Loucy (cell line): ENCODE measurements at regions not wholly inside any gene's neighbourhood (a gene's known extent, or its start where the extent isn't known, plus 50 kb on each side); places are given as distances from the start of the nearest gene placed in this dataset.

Experiments used
- H2AFZ ChIP-seq: fragments of 200-600 bp; sonication (generic); 2 replicates; pipeline ENCODE4 v1.6.0; 2016; ENCODE audit warnings: antibody characterized with exemption, mild to moderate bottlenecking, low read length, moderate library complexity
- H3F3A ChIP-seq: fragments of 200-600 bp; 2 replicates; pipeline ENCODE4 v1.6.0; 2016; ENCODE audit warnings: antibody characterized with exemption, low read depth, mild to moderate bottlenecking
- H3K27me3 ChIP-seq: fragments of 200-600 bp; sonication (generic); 2 replicates; pipeline ENCODE4 v1.6.1; 2014; ENCODE audit warnings: low read length, mild to moderate bottlenecking; ENCODE audit not compliant: insufficient read depth, poor library complexity, severe bottlenecking
- H3K36me3 ChIP-seq: fragments of 200-600 bp; sonication (generic); 2 replicates; pipeline ENCODE4 v1.6.1; 2016; ENCODE audit warnings: low read length; ENCODE audit not compliant: insufficient read depth
- H3K4me1 ChIP-seq: fragments of 200-600 bp; sonication (generic); 2 replicates; pipeline ENCODE4 v1.5.1; 2014; ENCODE audit warnings: low read length, mild to moderate bottlenecking; ENCODE audit not compliant: insufficient read depth, poor library complexity, severe bottlenecking
- H3K4me2 ChIP-seq: fragments of 200-600 bp; sonication (generic); 2 replicates; pipeline ENCODE4 v1.6.0; 2014; ENCODE audit warnings: antibody characterized with exemption, low read length, low read depth, mild to moderate bottlenecking; ENCODE audit not compliant: poor library complexity, severe bottlenecking
- H3K4me3 ChIP-seq: fragments of 200-600 bp; sonication (generic); 2 replicates; pipeline ENCODE4 v1.5.1; 2014; ENCODE audit warnings: low read length, mild to moderate bottlenecking, mixed read lengths; ENCODE audit not compliant: poor library complexity, severe bottlenecking
- H3K79me2 ChIP-seq: fragments of 200-600 bp; sonication (generic); 2 replicates; pipeline ENCODE4 v1.6.1; 2014; ENCODE audit warnings: low read length; ENCODE audit not compliant: insufficient read depth
- H3K9ac ChIP-seq: fragments of 200-600 bp; sonication (generic); 2 replicates; pipeline ENCODE4 v1.6.0; 2014; ENCODE audit warnings: mild to moderate bottlenecking, low read depth, low read length, moderate library complexity; ENCODE audit not compliant: poor library complexity, severe bottlenecking
- H3K9me2 ChIP-seq: fragments of 200-600 bp; sonication (generic); replicated peaks from 2 replicates; pipeline ENCODE4 v1.6.1; 2016; ENCODE audit warnings: low read depth, low read length, mixed read lengths
- H3K9me3 ChIP-seq: fragments of 200-600 bp; sonication (generic); 2 replicates; pipeline ENCODE4 v1.6.1; 2014; ENCODE audit warnings: mild to moderate bottlenecking, antibody characterized with exemption, low read length, low read depth; ENCODE audit not compliant: insufficient read depth
- H4K20me1 ChIP-seq: fragments of 200-600 bp; sonication (generic); 2 replicates; pipeline ENCODE4 v1.6.0; 2014; ENCODE audit warnings: antibody characterized with exemption, low read length, mild to moderate bottlenecking; ENCODE audit not compliant: insufficient read depth, poor library complexity, severe bottlenecking
- CTCF ChIP-seq: fragments of 200-600 bp; sonication (generic); conservative IDR thresholded peaks from 2 replicates; pipeline ENCODE4 v1.5.1; 2014; ENCODE audit warnings: mild to moderate bottlenecking, antibody characterized with exemption, low read length
- EZH2phosphoT487 ChIP-seq: fragments of 200-600 bp; IDR thresholded peaks from 2 replicates; pipeline ENCODE4 v1.6.1; 2018; ENCODE audit warnings: antibody characterized with exemption, mild to moderate bottlenecking, moderate library complexity, borderline replicate concordance

- Histone ChIP-seq H3K79me2 (no peaks in the 10 kb centered on the region), H3K9me2 (no peaks in the 10 kb centered on the region), H3K9me3 (no peaks in the 10 kb centered on the region), H3K36me3 (no peaks in the 10 kb centered on the region), H3K9ac (no peak overlapping the region), H2AFZ (no peak overlapping the region), H3K4me2 (no peak overlapping the region), H3F3A (no peaks in the 10 kb centered on the region), H3K4me3 (no peak overlapping the region), H3K27me3 (no peaks in the 10 kb centered on the region), H4K20me1 (no peaks in the 10 kb centered on the region), H3K4me1 (no peaks in the 10 kb centered on the region)
- TF ChIP-seq CTCF = no peak
- TF ChIP-seq EZH2phosphoT487 = no peak
These were observed 321.9 kb downstream of the MIAT start for GRCh38 chr22:26979294-26979693.

DNA sequence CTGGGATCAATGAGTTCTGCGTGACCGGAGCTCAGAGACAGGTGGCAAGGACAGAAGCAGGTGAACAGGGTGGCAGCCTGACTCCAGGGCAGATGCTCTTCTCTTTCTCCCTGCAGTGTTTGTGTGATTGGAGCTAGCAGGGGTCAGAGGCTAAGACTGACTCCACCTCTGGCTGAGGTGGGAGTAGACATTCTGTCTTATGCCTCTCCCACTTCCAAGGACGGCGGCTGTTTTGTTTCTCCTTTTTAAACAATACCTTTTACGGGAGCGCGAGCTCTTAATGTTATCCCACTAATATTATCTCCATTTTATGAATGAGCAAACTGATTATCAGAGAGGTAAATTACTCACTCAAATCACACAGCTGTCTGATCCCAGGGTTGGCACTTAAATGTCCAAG, 323.7 kb downstream of the MIAT start:
- Histone ChIP-seq H3K79me2 (no peaks in the 10 kb centered on the region), H3K4me1 (no peaks in the 10 kb centered on the region), H3K27me3 (no peaks in the 10 kb centered on the region), H3K36me3 (no peaks in the 10 kb centered on the region), H2AFZ (no peak overlapping the region), H3K9ac (no peak overlapping the region), H3K9me3 (no peaks in the 10 kb centered on the region), H3K9me2 (no peaks in the 10 kb centered on the region), H4K20me1 (no peaks in the 10 kb centered on the region), H3F3A (no peaks in the 10 kb centered on the region), H3K4me3 (no peak overlapping the region), H3K4me2 (no peak overlapping the region)
- TF ChIP-seq EZH2phosphoT487 (no peak), CTCF (no peak)

DNA sequence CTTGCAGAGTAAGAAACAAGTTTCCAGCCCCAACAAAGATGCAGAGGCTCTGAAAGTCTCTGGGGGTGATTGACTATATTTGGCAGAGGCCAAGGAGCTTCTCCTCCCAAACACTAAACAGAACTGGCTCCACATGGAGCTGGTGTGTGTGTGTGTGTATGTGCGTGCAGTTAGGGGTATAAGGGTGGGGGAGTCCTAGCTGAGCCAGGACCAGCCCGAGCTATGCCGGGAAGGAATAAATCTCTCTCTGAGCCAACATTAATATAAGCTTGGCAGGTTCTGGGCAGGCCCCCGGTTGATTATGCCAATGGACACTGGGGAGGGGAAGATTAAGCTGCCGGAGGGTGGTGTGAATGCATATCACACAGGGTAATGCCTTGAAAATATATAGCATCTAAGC, 324.2 kb downstream of the MIAT start:
- Histone ChIP-seq H3F3A (no peaks in the 10 kb centered on the region), H3K9me3 (no peaks in the 10 kb centered on the region), H3K4me2 (no peak overlapping the region), H3K4me1 (no peaks in the 10 kb centered on the region), H3K36me3 (no peaks in the 10 kb centered on the region), H3K9me2 (no peaks in the 10 kb centered on the region), H3K79me2 (no peaks in the 10 kb centered on the region), H3K4me3 (no peak overlapping the region), H4K20me1 (no peaks in the 10 kb centered on the region), H3K27me3 (no peaks in the 10 kb centered on the region), H3K9ac (no peak overlapping the region), H2AFZ (no peak overlapping the region)
- no peak for TF ChIP-seq EZH2phosphoT487
- TF ChIP-seq CTCF = no peak
